HG02970 (cell line): ENCODE measurements at regions not wholly inside any gene's neighbourhood (a gene's known extent, or its start where the extent isn't known, plus 50 kb on each side); places are given as distances from the start of the nearest gene placed in this dataset.
"Not testable (repeated sequence)": the region's sequence is repeated elsewhere in the genome, so short reads cannot be mapped to it uniquely, and the experiment has no call there.

Source experiments
- ATAC-seq: cut with Tn5 transposase; IDR thresholded peaks from one replicate; pipeline ENCODE4 v1.9.1; 2021; ENCODE audit warnings: mild to moderate bottlenecking, moderate library complexity, moderate number of reproducible peaks; ENCODE audit not compliant: unreplicated experiment, low FRiP score

GRCh38 chr7:15143936-15144335 is 241.4 kb upstream of the DGKB start:
- ATAC-seq = no peak

DNA sequence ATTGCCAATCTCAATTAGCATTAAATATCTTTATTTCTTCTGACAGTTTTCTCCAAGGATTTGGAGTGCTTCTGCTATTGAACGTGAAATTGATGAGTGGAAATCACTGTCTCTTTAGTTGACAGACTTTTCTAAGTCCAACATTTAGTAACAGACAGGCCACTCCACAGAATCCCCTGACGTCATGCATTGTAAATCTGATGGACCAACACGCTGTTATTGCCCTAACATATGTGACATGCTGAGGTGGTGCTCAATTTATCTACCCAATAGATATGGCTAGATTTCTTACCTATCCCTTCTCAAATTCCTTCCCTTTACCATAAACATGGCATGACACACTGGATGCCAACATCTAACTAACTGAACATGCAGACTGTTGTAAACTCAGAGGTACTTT is 240.6 kb upstream of the DGKB start:
- no peak for ATAC-seq

DNA sequence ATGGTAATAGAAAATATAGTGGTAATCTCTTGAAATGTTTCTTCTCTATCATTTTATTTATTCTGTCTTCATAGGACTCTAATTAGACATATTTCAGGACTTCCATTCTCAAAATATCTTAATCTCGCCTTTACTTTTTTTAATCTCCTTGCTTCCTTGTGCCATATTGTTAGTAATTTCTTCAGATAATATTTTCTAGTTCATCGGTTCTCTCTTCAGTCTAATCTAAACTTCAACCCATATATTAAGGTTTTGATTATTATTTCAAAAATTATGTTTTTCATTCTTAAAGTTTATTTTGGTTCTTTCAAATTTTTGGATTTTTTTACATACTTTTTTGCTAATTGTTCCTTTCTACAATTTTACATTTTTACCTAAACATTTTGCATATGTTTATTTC is 237.9 kb upstream of the DGKB start:
- ATAC-seq = no peak

- no peak for ATAC-seq
These were observed 229.1 kb upstream of the DGKB start for GRCh38 chr7:15131661-15132060.

GRCh38 chr7:15130666-15131541 is 228.4 kb upstream of the DGKB start:
- ATAC-seq = no peak

GRCh38 chr7:15128716-15129115 is 226.2 kb upstream of the DGKB start:
- no peak for ATAC-seq

DNA sequence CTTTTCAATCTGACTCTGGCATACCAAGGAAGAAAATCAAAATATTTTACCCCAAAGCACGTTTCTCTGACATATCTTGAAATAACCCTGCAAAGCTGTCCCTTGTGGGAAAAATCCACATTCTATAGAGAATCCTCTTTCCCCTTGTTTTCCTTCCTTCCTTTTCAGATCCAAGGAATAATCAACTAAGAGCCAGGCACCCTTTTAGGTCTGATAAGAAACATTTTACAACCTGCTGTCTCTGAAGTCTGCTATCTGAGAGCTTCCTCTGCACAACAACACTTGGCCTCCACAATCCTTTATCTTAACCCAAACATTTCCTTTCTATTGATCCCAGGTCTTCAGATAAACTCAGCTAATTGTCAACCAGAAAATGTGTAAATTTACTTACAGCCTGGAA is 224.1 kb upstream of the DGKB start:
- not testable (repeated sequence) for ATAC-seq

DNA sequence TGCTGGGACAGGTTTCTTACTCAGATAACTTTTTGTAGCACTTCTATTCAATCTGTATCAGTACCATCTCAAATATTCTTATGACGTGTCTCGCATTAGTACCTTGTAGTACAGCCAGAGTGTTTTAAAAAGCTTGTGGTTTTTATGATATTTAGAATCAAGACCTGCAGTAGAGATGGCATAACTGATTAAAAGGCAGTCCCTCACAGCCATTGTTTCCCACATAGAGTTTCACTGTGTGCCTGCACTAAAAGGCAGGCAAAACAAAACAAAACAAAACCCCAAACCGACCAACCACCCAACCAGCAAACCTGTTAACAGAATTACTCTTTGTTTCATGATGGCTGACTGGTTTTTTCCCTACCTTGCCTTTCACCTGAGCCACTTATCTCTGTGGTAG is 221.3 kb upstream of the DGKB start:
- ATAC-seq = no peak

DNA sequence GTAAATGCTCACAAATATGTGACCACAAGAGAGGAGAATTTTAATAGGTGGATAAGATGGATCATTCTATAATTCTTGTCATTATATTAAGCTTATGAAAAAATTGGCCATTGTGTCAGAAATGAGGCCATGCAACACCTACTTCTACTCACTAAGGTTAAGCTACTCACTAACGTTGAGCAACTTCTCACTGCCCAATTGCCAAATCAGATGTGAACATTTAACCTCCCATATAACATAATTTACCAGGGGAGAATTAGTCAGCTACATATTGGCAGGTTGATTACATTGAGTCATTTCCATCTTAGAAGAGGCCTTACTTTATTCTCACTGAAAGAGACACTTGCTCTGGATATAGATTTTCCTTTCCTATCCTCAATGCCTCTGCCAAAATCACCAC is 211.2 kb upstream of the DGKB start:
- no peak for ATAC-seq

DNA sequence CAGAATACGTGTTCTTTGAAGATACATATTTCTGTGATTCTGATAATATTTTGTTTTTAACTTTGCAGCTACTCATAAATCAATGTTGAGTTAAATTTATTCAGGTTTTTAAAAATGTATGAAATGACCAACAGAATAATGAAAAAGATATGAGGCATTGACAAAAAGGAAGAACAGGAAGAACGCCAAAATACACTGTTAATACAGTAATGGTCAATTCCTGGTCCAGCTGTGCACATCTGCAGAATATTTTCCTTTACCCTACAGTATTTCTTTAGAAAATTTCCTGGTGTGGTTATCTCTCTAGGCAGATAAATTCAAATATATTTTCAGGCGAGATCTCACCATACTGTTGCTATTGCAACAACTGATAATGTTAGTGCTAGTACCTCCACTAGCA is 203.2 kb upstream of the DGKB start:
- ATAC-seq = no peak

DNA sequence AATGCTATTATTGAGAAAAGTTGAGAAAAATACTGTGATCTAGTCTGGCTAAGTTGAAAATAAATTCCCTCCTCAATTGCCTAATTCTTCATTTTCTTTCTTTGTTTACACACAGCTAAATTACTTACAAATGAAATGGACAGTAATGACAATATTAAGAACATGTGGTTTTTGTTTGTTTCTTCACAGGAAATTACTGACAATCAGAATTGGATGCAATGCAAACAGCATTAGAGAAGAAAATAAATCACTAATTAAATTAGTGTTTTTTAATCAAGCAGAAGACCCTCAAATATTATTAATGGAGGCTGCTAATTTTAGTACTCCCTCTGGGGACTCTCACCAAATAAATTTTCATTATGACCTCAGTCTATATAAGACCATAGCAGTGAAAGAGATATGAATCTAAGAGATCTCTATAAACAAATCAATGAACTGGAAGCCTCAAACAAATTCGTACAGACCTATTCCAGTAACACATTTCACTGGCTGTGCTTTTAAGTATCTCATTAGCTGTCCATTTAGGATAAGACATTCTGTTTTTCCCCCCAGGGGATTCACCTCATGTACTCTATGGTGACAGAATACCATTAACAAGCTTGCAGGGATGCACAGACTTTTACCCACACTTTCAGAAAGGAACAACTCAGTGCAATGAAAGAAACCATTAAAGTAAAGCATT is 202.0 kb upstream of the DGKB start:
- no peak for ATAC-seq

DNA sequence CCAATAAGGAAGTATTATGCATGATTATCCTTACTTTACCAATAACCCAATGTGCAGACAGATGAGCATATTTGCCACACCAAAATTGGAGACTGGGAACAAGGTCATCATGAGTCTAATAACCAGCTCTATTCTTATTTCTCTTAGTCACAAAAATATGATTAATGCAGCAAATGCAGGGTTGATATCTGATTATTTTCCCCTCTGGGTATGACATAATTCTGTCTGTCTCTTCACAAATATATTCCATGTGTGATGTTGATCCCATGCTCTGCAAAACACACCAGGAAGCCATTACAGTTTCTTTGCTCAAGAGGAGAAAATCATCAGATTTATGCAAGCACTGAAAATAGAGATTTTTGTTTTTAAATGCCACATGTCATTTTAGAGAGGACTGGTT is 196.5 kb upstream of the DGKB start:
- no peak for ATAC-seq

DNA sequence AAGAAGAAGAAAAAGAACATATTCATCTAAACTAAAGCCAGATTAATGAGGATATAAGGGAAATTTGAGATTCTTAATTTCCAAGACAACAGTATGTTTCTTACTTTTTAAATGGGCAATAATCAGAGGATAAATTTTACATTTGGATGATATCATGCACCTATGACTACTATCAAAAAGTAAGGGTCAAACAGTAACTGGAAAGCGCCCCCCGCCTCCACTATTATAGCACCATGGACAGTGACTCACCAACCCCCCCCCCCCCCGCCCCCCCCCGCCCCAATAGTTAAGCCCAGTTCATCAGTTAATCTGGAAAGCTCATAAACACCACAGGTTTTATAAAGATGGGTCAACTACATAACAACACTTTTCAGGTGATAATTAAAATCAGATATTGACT is 194.3 kb upstream of the DGKB start:
- no peak for ATAC-seq

DNA sequence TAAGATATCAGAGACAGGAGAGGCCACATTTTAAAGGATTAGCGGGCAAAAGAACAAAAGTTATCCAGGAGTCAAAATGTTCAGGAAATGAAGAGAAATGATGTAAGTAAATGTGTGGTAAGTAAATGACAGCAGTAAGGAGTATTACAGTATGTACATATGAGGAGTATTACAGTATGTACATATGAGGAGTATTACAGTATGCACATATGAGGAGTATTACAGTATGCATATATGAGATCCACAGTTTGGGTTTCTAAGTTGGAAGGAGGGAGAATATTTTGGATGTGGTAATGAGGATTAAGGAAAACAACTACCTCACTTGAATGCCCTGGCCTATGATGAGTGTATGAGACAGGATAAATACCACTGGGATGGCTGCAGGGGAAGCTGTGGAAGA is 192.4 kb upstream of the DGKB start:
- ATAC-seq = no peak

- ATAC-seq = no peak
These were observed 185.2 kb upstream of the DGKB start for GRCh38 chr7:15087771-15088170.

DNA sequence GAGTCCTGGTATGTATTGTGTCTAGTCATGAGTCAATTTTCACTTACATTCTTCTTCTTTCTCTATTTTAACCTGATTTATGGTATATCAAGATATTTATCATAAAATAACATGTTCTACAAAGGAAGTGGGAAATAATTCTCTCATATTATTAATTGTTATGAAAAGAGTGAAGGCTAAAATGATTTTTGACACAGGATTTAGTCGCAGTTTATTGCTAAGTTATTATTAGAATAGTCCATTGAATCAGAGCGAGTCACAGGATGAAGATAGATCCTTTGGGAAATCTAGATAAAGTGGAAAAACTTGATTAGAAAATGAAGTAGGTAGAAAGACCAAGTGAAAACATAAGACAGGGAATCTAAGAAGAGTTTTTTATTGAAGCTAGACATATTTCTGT is 184.3 kb upstream of the DGKB start:
- ATAC-seq = no peak

GRCh38 chr7:15086131-15086611 is 183.6 kb upstream of the DGKB start:
- ATAC-seq = no peak

DNA sequence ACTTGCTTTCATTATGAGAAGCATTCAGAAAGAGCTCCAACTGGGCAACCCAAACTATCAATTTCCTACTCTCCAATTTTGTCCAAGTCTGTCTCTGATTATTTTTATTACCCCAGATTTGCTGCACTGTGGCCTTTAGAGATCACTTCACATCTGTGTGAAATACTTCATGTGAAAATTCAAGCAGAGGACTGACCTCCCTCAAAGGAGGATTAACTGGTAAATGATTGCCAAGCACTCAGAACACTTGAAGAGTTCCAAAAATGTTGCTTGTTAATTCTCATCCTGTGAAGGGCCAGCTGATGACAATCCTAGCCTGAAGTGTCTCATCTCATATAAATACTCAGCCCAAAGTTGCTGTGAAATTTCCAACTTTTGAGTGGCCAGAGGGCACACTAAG is 182.8 kb upstream of the DGKB start:
- ATAC-seq = no peak

DNA sequence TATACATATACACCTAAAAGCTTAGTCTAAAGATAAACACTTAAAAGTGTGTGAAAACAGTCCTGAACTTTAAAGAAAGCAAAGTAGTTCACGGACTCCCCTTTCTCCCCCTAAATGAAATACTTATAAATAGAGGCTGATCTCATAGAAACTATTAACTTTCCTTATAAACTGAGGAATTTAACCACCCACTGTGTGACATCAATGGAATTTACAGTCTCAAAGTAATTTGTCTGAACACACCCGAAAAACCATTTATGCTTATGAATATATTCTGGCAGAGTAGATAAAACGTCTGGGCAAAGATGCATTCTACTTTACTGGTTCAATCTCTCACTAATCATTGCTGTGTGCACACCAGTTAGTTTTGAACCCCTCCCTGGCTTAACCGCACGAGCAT is 181.8 kb upstream of the DGKB start:
- ATAC-seq = no peak

- ATAC-seq = no peak
These were observed 179.3 kb upstream of the DGKB start for GRCh38 chr7:15081891-15082290.

DNA sequence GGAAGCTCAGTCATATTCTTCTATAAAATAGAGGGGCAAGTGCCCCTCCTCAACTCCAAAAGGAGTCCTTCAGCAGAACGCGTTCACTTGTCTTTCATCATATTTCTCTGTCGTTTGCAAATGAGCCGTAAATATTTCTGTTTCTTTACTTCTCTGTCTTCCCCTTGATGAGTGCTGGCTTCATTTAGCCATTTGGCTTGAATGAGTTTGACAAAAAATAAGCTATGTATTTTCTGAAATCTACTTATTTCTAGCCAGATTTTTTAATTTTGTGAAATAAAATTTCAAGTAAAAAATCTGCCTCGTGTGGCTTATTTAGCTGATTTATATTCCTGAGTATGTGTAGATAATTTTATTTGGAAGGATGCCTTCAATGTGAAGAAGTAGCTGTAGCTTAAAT is 170.8 kb upstream of the DGKB start:
- ATAC-seq = no peak

DNA sequence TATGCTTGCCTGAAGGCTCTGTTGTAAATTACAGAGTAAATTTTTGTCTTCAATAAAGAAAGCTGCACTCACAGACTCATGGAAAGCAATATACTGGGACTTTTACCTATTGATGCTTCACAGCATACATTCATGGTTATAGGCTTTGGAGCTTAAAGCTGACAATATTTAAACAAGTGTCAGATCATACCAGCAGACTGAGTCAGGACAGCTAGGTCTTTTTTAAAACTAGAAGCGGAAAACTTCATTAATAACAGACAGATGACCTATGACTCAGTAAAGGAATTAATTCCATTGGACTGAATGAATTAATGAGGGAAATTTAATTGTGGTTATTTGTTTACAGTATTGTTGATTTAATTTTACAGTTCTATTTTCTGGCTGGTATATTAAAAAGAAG is 165.8 kb upstream of the DGKB start:
- no peak for ATAC-seq
